ENCODE measurements at regions not wholly inside any gene's neighbourhood (a gene's known extent, or its start where the extent isn't known, plus 50 kb on each side); places are given as distances from the start of the nearest gene placed in this dataset.
"Not testable (repeated sequence)": the region's sequence is repeated elsewhere in the genome, so short reads cannot be mapped to it uniquely, and the experiment has no call there.

DNA sequence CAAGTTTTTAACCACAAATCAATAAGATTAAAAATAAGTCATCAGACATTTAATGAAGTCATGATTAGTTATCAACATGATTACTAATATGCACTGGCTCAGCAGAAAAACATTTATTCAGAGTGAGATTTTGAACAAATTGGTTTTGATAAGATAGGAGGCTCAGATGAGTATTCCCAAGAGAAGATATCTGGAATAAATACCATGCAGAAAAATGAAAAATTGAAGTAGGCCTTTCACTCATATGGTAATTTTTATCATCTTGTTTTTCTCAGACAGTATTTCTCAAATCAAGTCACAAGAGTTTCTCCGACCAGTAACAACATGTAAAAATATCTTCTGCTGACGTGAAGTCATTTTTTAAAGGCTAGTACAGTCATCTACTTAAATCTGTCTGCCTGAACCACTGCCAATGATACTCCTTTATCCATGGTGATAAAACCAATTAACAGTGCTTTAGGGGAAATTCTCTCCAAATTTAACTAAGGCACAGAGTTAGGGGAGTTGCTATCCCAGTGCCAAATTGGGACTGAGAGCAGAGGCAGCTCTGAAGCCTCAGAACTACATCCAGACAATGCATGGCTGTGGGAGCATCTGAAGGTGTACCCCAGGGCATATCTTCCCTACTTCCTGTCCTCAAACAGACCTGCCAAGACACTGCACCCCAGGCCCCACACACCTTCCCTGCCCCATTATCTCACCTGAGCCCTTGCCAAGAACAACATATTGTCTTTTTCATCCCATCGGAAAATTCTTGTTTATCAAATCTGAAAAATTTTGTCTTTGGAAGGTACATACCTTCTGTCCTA is 105.5 kb upstream of the TSLP start:
- no peak for TF ChIP-seq POLR2A (IDR thresholded peaks at IDR 0.05; ENCODE audit: extremely low read depth, insufficient read length)
- TF ChIP-seq, protein P1, sequence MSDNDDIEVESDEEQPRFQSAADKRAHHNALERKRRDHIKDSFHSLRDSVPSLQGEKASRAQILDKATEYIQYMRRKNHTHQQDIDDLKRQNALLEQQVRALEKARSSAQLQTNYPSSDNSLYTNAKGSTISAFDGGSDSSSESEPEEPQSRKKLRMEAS (IDR thresholded peaks at IDR 0.05; ENCODE audit: low read depth, low read length), result no peak
- no peak for TF ChIP-seq CTCF (IDR thresholded peaks at IDR 0.05; ENCODE audit: low read depth, low read length)
- no peak for TF ChIP-seq MYC (IDR thresholded peaks at IDR 0.05; ENCODE audit: low read depth, low read length)
- H3K4me3 ChIP-seq (ENCODE audit: low read depth, low read length), result no peak overlapping the region
- DNase-seq (ENCODE audit: low read depth), result no peak

GRCh38 chr5:110968246-110969005 is 103.1 kb upstream of the TSLP start:
- no peak for DNase-seq (ENCODE audit: low read depth)
- H3K4me3 ChIP-seq (ENCODE audit: low read depth, low read length), result no peak overlapping the region
- TF ChIP-seq, protein P1 (IDR thresholded peaks at IDR 0.05; ENCODE audit: low read depth, low read length), result no peak
- TF ChIP-seq CTCF (IDR thresholded peaks at IDR 0.05; ENCODE audit: low read depth, low read length), result no peak
- TF ChIP-seq MYC (IDR thresholded peaks at IDR 0.05; ENCODE audit: low read depth, low read length), result no peak
- no peak for TF ChIP-seq POLR2A (IDR thresholded peaks at IDR 0.05; ENCODE audit: extremely low read depth, insufficient read length)

DNA sequence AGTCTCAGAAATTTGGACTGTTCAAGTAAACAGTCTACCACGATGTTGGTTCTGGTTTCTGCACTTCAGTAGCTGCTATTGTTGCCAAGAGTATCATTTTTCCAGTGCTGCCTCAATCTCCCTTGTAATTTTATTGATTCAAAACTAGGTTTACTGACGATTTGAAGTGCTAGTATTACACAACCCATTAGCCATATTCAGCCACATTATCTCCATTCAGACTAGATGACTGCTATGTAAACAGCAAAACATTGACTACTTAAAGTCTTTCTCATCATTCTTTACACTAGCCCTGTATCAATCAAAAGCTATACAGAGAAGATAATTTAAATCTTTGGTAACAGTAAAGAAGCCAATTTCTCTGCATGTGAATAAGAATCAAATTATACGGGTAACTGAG is 102.0 kb upstream of the TSLP start:
- H3K4me3 ChIP-seq (ENCODE audit: low read depth, low read length), result no peak overlapping the region
- no peak for DNase-seq (ENCODE audit: low read depth)
- TF ChIP-seq POLR2A (IDR thresholded peaks at IDR 0.05; ENCODE audit: extremely low read depth, insufficient read length) (no peak), MYC (IDR thresholded peaks at IDR 0.05; ENCODE audit: low read depth, low read length) (no peak), CTCF (IDR thresholded peaks at IDR 0.05; ENCODE audit: low read depth, low read length) (no peak)
- TF ChIP-seq, protein P1 (IDR thresholded peaks at IDR 0.05; ENCODE audit: low read depth, low read length), result no peak

DNA sequence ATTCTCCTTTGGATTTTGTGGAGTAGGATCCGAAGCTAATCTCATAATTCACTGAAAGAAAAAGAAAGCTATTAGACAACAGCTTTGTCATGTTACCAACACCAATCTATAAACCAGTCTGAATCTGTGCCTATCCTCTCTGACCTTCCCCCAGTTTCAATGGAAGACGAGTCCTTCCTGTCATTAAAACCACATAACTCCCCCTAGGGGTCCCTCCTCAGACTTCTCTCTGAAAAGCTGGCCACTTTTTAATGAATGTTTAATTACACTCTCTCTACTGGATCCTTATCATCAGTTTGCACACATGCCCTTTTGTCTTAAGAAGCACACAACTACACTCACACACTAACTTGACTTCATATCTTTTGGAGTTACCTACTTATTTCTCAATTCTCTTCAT is 98.0 kb upstream of the TSLP start:
- no peak overlapping the region for H3K4me3 ChIP-seq (ENCODE audit: low read depth, low read length)
- DNase-seq (ENCODE audit: low read depth), result no peak
- TF ChIP-seq POLR2A (IDR thresholded peaks at IDR 0.05; ENCODE audit: extremely low read depth, insufficient read length) (no peak), MYC (IDR thresholded peaks at IDR 0.05; ENCODE audit: low read depth, low read length) (no peak), CTCF (IDR thresholded peaks at IDR 0.05; ENCODE audit: low read depth, low read length) (no peak)
- TF ChIP-seq, protein P1 (IDR thresholded peaks at IDR 0.05; ENCODE audit: low read depth, low read length), result no peak

GRCh38 chr5:110977915-110978314 is 93.6 kb upstream of the TSLP start:
- TF ChIP-seq MYC (IDR thresholded peaks at IDR 0.05; ENCODE audit: low read depth, low read length) (no peak), POLR2A (IDR thresholded peaks at IDR 0.05; ENCODE audit: extremely low read depth, insufficient read length) (no peak), CTCF (IDR thresholded peaks at IDR 0.05; ENCODE audit: low read depth, low read length) (no peak)
- TF ChIP-seq, protein P1 (IDR thresholded peaks at IDR 0.05; ENCODE audit: low read depth, low read length), result no peak
- no peak overlapping the region for H3K4me3 ChIP-seq (ENCODE audit: low read depth, low read length)
- DNase-seq (ENCODE audit: low read depth), result no peak

DNA sequence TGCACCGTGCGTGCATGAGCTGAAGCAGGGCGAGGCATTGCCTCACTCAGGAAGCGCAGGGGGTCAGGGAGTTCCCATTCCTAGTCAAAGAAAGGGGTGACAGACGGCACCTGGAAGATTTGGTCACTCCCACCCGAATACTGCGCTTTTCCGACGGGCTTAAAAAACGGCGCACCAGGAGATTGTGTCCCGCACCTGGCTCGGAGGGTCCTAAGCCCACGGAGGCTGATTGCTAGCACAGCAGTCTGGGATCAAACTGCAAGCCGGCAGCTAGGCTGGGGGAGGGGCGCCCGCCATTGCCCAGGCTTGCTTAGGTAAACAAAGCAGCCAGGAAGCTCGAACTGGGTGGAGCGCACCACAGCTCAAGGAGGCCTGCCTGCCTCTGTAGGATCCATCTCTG is 85.6 kb upstream of the TSLP start:
- H3K4me3 ChIP-seq (ENCODE audit: low read depth, low read length); DNase-seq (ENCODE audit: low read depth): not testable (repeated sequence)

DNA sequence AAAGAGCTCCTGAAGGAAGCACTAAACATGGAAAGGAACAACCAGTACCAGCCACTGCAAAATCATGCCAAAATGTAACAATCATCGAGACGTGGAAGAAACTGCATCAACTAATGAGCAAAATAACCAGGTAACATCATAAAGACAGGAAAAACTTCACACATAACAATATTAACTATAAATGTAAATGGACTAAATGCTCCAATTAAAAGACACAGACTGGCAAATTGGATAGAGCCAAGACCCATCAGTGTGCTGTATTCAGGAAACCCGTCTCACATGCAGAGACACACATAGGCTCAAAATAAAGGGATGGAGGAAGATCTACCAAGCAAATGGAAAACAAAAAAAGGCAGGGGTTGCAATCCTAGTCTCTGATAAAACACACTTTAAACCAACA is 83.9 kb upstream of the TSLP start:
- not testable (repeated sequence) for H3K4me3 ChIP-seq (ENCODE audit: low read depth, low read length); DNase-seq (ENCODE audit: low read depth)

Data from NB4 (cell line).